GM21367 (cell line): ENCODE measurements at regions not wholly inside any gene's neighbourhood (a gene's known extent, or its start where the extent isn't known, plus 50 kb on each side); places are given as distances from the start of the nearest gene placed in this dataset.

Experiments
- ATAC-seq: cut with Tn5 transposase; IDR thresholded peaks from one replicate; pipeline ENCODE4 v1.9.1; 2021; ENCODE audit not compliant: unreplicated experiment

- ATAC-seq: no peak
Measured at GRCh38 chr15:69956417-69956816, 141.3 kb downstream of the TLE3 start.

- no peak for ATAC-seq
Measured at GRCh38 chr15:69957175-69957574, 140.5 kb downstream of the TLE3 start.

- no peak for ATAC-seq
Measured at GRCh38 chr15:69958496-69959084, 139.1 kb downstream of the TLE3 start.

GRCh38 chr15:69962561-69962960, 135.2 kb downstream of the TLE3 start:
- no peak for ATAC-seq

- ATAC-seq: no peak
Measured at GRCh38 chr15:69963385-69963784, 134.3 kb downstream of the TLE3 start.

GRCh38 chr15:69971771-69972170, 125.9 kb downstream of the TLE3 start:
- no peak for ATAC-seq

- ATAC-seq: no peak
Measured at GRCh38 chr15:69972436-69972835, 125.3 kb downstream of the TLE3 start.

- ATAC-seq: no peak
Measured at GRCh38 chr15:69973102-69973714, 124.5 kb downstream of the TLE3 start.

GRCh38 chr15:69973880-69974279, 123.8 kb downstream of the TLE3 start:
- no peak for ATAC-seq

- ATAC-seq: no peak
Measured at GRCh38 chr15:69974321-69974720, 123.4 kb downstream of the TLE3 start.

- no peak for ATAC-seq
Measured at GRCh38 chr15:69976366-69976994, 121.2 kb downstream of the TLE3 start.

GRCh38 chr15:69978603-69979002, 119.1 kb downstream of the TLE3 start:
- ATAC-seq: no peak

GRCh38 chr15:69979262-69979661, 118.5 kb downstream of the TLE3 start:
- peak; percentile 49 for ATAC-seq

GRCh38 chr15:69979783-69980182, 117.9 kb downstream of the TLE3 start:
- peak; percentile 61 for ATAC-seq

GRCh38 chr15:69980341-69981059, 117.2 kb downstream of the TLE3 start:
- no peak for ATAC-seq

GRCh38 chr15:69982037-69982436, 115.7 kb downstream of the TLE3 start:
- no peak for ATAC-seq

GRCh38 chr15:69983696-69984265, 113.9 kb downstream of the TLE3 start:
- ATAC-seq: no peak

GRCh38 chr15:69987492-69988489, 109.9 kb downstream of the TLE3 start:
- ATAC-seq: no peak

GRCh38 chr15:69988541-69989225, 109.0 kb downstream of the TLE3 start:
- ATAC-seq: no peak
